Fibroblast of skin of left quadriceps (primary cell): ENCODE measurements at regions not wholly inside any gene's neighbourhood (a gene's known extent, or its start where the extent isn't known, plus 50 kb on each side); places are given as distances from the start of the nearest gene placed in this dataset.

Source experiments
- DNase-seq, 2 experiments: peaks; one replicate each; pipeline ENCODE4 v3.0.0-alpha.2; 2013; ENCODE audit warnings: low read depth in 2 of 2

DNA sequence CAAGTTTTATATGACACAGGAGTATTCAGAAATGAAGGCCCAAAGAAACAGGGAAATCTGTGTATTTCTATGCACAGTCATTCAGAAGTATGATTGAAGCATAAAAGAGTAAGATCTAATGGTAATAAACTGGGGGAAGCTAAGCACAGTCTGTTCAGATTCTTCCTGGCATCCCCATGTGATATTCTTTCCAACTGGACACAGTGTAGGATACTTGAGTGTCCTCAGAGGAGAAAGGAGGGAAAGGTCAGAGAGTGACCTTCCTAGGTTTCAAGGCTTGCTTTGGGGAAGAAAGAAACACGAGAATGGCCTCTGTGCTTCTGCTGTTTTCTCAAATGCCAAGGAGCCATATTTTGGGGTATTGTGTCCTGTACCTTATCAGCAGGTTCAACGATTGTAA is 1798.4 kb upstream of the WWC1 start:
- DNase-seq = no peak

DNA sequence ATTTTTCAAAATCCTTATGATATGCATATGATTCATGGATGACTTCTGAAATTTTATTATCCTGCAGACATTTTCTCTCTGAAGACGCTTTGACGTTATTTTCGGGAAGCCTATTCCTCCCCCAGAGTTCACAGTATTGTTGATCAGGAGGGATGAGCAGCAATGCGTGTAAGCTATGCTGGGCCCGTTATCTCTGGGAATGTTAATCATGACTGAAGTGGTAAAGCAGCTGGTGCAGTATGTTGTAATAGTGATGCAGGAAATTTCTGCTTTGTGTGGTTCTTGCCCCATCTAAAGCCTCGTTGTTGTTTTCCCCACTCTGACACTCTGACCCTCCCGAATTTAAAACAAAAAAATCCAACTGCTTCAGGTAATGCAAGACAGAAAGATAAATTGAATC is 1797.8 kb upstream of the WWC1 start:
- no peak for DNase-seq

DNA sequence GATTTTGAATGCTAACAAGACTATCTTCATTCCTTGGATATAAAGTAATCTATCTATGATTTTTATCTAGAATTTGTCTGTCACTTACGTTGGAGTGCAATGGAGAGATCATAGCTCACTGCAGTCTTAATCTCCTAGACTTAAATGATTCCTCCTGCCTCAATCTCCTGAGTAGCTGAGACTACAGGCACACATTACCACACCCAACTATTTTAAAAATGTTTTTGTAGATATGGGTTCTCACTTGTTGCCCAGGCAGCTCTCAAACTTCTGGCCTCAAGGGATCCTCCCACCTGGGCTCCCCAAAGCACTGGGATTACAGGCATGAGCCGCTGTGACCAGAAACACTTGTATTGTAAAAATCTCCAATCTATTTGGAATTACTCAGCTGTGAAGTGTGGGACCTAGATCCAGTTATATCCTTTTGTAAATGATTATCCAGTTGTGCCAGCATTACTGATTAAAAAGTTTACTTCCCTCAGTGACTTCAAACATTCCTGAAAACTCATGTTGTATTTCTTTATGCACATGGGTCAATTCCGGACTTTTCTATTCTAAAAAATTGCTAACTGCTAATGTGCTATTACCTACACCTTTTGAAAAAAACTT is 1793.8 kb upstream of the WWC1 start:
- no peak for DNase-seq

DNA sequence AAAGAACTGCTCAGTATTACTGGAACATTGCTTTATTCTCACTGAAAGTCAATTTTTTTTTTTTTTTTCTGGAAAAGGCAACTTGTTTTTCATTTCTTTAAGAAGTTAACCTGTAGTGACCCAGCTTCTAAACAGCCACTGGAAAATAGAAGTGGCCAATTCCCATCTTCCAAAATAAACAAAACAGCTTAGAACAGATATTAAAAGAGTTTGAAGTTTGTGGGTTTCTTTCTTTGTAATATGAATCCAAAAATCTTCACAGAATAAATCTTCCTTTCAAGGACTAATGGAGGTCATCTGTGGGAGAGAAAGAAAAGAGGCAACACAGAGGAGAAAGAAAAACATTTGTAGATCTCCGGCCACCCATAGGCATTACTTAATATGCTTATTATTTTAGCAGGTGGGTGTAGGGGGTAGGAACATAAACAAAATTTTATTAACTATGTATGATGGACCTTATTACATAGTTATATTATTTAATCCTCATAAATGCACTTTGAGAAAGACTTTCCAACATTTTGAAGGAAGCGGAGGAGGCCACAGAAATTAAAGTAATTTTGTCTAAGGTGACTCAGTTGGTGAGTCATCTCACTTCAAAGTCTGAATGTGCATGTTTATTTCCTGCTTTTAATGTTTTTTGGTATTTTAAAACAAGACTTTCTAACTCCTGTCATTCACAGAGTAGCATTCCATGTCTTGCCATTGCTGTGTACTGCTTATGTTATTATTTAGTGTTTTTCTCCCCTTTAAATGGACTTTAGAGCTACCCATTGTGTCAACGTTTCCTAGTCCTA is 1791.8 kb upstream of the WWC1 start:
- DNase-seq = no peak

DNA sequence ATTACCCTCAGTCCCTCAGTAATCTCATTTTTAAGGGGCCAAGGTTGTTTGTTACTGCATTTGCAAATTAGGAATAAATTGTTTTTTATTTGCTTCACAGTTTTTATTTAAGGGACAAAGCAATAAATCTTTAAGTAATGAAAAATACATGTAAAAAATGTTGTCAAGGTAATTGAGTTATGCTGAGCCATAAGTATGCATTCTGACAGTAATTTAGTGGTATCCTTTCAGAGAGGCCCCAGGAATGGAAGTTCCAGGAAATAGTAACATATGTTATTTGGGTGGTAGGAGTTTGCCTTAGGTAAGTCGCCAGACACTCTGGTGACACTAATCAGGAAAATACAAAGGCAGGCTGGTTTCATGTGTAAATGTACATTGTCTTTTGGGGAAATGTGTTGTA is 1787.9 kb upstream of the WWC1 start:
- DNase-seq = no peak

DNA sequence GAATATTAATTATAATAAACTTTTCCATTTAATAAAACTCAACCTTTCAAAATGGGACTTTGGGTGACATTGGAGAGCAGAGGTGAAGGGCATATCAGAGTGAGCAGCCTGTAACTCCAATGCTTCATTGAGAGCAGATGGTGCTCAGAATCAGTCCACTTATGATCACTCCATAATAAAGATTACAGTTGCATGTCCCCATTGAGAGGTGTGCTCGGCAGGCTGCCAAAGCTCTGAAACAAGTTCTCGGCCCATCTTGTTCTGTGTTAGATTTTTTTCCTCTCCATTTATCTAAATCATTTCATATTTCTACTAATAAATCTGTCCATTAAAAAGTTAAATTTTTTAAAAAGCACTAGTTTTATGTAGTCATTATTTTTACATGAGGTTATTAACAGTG is 1786.4 kb upstream of the WWC1 start:
- no peak for DNase-seq

DNA sequence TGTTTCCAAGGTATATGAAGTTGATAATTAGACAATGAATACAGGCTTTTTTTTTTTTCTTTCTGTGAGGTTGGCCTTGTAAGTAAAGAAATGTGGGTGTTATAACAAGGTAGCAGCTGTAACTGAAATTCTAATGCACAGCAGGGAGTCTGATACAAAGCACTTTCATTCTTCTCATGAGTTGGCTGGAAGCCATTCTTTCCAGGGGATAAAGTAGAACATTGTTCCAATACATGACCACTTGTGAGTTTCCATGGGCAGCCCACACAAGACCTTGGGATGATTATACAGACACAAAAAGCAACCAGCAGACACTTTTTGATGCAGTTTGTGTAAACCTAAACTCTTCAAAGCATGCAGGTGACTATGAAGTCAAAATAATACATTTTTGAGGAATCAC is 1785.9 kb upstream of the WWC1 start:
- no peak for DNase-seq

DNA sequence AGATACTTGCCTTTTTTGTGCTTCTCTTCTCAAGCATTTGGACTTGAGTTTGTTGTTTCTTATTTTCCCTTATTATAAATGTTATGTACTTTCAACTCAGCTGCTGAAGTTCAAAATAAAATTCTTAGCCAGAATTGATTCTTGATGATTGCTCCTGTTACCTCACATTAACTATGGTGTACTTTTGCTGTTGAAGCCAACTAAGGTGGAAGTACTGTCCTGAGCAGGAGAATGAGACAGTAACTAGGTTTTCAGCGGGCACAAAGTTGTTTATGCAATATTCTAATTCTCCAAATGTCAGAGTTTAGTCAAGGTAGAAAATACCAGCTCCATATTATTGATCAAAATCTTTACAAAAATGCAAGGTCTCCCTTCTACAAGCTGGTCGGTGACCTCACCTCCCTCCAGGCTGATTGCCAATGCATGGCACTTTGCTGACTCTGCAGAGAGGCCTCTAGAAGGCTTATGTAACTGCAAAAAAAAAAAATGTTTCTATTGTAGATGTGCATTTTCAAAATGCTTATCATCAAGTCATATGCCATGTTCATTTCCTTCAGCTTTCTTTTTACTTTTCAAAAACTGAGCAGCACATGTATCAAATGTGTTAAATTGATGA is 1783.5 kb upstream of the WWC1 start:
- DNase-seq = no peak

DNA sequence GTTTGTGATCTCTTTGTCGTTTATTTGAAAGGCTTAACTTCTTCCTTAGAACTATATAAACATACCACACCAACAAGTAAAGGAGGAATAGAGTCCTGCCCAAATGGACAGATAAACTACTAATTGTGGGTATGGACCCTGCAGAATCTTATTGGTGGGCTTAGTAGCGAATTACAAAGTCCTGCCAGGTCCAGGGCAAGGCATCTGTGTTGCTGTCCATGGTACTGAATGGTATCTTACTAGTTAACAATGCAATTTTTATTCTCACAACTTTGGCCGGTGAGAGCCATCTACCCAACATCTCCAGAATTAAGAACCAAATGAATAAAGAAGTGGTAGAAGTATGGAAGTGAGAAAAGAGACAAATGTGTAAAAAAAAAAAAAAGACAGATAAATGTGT is 1782.4 kb upstream of the WWC1 start:
- no peak for DNase-seq

DNA sequence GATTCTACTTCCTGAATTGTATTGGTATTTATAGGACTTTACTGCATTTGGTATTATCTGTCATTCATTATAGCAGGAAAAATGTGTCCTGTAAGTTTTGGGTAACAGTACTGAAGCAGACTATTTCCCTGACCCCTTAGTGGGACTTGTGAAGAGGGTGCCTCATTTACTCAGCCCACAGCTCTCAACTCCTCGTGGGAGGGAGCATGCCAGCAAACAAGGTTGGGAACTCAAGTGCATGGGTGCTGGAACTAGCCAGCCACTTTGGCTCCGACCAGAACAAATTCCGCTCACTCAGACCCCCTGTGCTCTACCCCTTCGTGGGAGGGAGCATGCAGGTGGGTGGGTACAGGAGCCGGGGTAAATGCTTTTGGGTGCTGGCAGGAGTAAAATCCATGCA is 1773.5 kb upstream of the WWC1 start:
- DNase-seq = no peak

DNA sequence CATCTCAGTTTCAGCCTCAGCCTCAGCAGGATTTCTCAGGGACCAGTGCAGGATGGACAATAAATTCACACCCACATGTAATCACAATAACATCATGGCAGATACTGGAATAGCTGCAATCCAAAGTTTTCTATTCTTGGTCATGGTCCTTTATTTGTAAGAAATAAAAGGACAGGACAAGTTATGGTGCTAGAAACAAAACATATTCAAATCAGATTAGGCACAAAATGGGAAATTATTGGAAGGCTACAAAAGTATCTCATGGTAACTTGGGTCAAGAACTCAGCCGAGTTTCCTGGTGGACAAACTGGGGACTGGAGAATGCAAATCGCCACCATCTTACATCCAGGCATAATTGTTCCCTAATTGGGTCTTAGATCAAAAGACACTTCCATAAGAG is 1768.2 kb upstream of the WWC1 start:
- no peak for DNase-seq

DNA sequence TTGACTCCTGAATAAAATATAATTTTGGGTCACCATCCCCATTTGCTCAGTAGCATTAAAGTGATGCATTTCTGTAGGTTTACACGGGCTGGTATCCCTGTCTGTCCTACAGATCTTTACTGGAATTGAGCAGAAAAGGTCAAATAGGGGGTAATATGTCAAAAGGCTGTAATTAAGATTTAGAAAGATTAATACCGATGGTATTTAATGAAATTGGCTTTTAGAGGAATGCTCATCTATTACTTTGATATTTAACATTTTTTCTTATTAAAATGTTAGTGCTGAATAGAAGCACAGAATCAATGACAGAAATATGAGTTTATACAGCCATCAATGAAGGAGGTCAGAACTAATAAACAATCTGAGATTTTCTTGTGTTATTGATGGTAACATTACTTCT is 1762.2 kb upstream of the WWC1 start:
- DNase-seq = no peak

DNA sequence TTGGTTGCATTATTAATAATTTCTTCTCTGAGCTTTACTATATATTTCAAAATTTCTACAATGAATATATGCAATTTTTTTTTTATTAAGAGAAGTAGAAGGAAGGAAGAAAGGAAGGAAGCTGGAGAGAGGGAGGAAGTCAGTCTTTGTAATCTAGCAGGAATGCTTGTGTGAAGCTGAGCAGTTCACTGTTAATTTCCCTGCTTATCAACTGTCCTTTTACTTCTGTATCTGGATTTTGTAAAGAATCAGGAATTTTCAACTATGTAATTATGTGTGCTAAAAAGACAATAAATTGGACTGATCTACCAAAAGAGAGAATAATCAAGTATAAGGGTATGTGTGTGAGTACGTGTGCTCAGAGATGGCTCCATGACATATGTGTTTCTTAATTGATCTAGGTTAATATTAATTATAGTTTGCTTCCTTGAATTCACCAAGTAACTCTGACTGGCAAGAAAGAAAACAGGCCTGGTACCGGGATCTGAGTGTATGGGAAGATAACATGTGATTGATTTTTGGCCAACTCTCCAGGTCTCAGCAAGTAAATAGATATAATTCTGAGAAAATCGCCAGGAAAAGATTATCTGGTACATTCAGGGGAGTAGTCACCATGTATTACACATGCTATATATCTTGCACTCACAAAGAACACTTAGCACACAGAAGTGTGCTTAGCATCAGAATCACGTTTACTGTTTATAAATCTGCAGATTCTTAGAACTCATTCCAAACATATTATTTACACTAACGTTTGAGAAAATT is 1758.8 kb upstream of the WWC1 start:
- no peak for DNase-seq

DNA sequence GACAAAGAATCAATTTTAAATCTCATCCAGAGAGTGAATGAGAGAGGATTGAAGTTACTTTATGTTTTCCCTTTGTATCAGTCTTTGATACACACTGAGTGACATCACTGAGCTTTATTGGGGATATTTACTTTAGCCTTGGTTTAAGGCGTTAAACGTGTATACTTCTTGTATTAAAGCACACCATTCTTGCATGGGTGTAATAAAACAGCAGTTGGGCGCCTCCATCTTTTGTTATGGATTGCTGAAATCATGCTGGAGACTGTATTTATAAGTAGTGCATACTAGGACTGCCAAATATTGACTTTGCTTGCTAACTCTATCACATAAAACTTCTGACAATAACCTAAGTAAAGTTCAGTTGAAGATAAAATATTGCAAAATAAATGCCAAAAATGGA is 1755.8 kb upstream of the WWC1 start:
- DNase-seq = no peak

DNA sequence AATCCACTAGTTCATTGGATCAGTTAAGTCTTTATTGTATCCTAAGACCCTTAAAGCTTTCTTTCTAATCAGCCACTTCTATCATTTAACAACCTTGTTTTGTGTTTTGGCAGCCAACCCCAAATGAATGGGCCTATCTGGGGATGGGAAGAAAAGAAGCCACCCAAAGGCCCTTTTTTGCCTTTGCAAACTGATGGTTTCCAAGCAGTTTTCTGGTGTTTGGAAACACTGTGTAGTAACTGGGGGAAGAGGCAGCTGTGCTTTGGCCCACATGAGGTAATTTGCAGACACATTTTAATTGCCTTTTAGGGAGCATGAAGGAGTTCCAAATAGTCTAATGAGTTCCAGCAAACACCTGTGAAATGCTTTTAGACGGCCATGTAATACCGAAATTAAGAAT is 1751.3 kb upstream of the WWC1 start:
- DNase-seq = no peak

DNA sequence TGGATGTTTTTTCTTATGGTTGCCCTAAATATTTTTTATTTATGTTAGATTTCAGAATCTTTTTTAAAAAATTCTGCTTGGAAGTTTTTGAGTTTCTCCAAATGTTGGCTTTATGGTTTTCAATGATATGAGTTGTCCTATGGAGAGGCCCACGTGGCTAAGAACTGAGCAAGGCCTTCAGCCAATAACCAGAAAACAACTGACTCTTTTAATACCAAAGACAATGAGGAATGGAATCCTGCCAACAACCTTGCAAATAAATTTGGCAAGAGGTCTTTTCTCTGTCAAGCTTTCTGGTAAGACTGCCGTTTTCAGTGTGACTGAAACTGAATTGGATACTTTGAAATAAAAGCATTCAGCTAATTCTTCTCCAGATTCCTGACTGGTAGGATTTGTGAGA is 1740.1 kb upstream of the WWC1 start:
- no peak for DNase-seq

DNA sequence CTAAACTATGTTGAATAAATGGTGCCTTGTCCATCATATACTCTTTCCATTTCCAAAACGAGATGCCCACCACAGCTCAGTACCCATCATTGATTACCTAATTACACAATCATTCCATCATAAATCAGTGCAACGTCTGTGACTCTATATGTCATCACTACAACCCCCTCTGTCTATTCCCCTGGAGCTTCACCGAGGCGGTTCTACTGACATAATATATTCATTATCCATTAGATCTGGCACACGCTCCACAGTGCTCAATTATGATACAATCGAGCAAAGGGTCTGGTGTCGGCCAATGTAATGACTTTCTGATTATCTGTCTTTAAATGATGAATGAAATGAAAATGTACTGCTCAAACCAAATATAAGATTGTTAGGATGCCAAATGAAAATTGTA is 1737.7 kb upstream of the WWC1 start:
- DNase-seq = no peak

DNA sequence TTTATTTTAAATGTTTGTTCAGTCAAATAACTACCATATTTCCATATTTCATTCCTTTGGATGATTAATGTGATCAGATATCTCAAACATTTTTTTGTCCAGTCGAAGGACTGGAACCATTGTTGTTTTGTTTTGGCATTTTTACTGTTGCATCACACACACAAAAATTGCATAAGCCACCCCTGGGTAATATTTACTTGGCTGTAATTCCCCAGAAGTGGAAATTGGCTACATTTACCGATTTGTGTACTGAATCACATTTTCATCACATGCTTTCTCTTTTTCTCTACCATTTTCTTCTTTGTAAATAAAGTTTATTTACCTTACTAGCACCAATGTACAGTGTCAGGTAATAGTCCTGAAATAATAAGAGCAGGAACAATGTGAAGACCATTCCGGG is 1729.7 kb upstream of the WWC1 start:
- DNase-seq = no peak

DNA sequence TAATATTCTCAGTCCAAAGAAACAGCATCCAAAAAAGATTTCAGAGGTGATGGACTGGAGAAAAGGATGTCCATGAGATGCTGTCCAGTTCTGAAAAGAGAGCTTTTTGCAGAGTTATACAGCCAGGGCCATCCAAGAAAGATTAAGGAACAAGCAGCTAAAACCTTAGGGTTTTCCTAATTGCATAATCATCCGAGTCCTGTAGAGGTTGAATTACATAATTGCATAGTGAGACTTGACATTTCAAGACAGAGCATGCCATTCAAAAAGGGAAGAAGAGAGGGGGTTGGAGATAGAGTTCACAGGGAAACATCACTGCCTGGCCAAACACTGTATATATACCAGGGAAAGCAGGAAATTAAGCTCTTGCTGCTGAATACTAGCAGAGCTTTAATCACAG is 1729.2 kb upstream of the WWC1 start:
- DNase-seq = no peak

DNA sequence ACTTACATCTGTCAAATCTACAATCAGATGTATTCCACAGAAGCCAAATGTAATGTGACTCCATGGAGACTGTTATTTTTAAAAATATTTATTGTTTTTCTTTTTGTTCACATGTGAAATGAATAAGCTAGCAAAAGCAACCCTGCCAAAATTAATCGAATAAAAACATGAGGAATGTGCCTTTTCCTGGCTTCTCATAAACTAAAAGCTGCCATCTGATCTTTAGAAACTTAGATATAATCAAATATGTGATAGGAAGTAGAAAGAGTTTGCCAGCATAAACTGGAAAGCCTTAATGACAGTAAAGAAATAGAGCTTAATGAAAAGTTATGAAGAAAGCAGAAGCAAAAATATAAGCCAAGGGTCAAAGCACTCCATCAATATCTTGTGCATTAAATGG is 1724.7 kb upstream of the WWC1 start:
- no peak for DNase-seq

DNA sequence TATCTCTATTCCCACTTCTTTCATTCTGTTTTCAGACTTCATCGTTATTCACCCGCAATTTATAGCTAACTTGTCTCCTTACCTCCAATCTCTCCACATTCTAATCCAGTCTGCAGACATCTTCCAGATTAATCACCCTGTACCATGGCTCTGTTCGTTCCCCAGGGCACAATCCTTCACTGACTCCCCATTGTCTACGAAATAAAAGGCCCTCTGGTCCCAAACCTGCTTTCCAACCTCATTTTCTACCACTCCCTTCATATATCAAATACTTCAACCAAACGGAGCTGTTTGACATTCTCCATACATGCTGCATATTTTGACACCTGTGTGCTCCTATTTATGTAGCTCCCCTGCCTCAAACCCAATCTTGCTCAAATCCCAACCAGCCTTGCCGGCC is 1720.6 kb upstream of the WWC1 start:
- DNase-seq = no peak

DNA sequence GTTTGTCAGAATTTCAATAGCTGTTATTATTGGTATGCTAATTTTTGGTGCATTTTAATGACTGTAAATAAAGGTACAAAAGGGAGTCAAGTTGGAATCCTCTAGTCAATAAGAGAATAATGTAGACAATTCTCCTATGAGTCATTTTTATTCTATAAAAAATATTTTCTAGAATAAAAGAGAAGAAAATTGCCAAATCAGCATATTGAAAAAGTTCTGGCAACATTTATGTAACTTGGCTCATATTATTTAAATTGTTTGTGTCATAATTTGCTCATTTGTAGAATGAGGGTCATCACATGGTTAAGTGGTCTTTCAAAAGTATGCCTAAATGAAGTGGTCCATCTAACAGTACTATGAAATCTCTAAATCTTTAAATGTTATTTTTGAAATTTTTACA is 1719.8 kb upstream of the WWC1 start:
- DNase-seq = no peak

DNA sequence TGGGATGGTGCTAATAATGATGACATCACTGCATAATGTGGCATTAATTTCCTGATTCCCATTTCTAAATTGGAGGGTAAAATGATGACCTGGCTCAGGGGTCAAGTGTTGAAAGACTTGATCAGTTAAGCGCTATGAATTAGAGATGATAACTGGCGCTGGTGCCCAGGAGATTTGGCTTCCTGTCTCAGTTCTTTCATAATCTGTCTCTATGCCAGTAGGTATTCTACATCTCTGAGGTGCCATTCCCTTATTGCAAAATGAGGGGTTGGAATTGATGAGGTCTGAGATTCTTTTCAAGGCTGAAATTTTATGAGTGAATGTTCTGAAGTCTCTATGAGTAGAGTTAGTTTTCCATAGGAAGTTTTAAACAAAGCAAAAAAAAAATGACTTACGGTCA is 1715.1 kb upstream of the WWC1 start:
- no peak for DNase-seq
